SHP77 (cell line): ENCODE measurements at regions not wholly inside any gene's neighbourhood (a gene's known extent, or its start where the extent isn't known, plus 50 kb on each side); places are given as distances from the start of the nearest gene placed in this dataset.

Source experiments
- DNase-seq, 2 experiments: peaks; one replicate each; lab custom pipeline; 2025; lab: John Stamatoyannopoulos, UW

DNA sequence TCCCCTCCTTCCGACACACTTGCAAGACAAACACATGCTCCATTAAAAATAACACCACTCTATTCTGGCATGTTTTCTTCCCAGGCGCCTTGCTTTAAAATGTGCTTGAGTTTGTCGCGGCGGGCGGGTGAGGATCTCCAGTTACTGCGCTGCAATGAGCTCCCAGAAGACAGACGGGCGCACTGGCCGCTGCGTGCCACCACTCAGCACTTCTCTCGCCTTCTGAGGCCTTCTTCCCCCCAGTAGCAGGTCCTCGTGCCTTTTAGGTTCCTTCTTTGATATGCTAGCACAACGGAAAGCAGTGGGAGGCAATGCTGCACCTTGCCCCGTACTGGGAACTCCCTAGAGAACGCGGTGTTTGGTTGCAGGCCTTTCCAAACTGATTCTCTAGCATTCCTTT is 279.5 kb upstream of the NR5A2 start:
- DNase-seq: no peak

DNA sequence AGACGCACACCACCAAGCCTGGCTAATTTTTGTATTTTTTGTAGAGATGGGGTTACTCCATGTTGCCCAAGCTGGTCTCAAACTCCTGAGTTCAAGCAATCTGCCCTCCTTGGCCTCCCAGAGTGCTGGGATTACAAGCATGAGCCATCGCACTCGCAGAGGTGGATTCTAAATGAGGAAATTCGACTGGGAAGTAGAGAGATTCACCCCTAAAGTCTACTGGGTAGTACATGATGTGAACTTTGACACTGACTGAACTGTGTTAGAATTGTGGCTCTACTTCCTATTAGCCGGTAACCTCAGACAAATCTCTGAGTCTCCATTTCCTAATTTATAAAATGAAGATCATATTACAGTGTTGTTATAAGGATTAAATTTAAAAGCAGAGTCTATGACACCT is 276.0 kb upstream of the NR5A2 start:
- no peak for DNase-seq

GRCh38 chr1:199751962-199752687 is 275.4 kb upstream of the NR5A2 start:
- no peak for DNase-seq

DNA sequence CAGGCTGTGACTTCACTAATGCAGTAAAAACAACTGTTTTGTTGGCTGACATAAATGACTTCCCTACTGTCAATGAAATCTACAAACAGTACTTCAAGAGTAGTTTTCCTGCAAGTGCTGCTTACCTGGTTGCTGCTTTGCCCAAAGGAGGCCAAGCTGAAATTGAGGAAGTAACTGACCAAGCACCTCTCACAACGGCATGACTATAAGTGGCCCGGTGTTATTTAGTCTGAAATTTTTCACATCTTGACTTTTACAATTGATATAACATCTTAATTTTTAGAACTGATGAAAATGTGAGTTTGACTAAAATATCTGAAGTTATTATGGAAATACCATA is 274.9 kb upstream of the NR5A2 start:
- DNase-seq: no peak

GRCh38 chr1:199753513-199753912 is 274.0 kb upstream of the NR5A2 start:
- DNase-seq: no peak

DNA sequence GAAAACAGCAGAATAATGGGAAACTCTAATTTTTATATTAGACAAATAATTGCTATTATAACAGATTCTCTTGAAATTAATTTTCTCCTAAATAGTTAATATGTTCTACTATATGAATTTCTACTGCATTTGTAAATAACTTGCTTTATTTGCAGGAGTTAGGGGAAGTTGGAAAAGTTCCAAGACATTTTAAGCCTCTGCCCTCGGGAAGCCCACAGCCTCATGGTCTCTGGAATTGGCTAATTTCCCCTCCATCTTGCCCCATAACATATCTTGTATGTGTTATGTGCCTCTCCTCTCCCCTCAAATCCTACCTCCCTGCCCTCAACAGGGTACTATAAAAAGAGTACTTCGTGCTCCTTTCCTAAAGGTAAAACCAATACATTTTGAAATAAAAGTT is 271.4 kb upstream of the NR5A2 start:
- no peak for DNase-seq

GRCh38 chr1:199758626-199759255 is 268.8 kb upstream of the NR5A2 start:
- DNase-seq: no peak

- no peak for DNase-seq
Measured at GRCh38 chr1:199759268-199759730, 268.2 kb upstream of the NR5A2 start.

DNA sequence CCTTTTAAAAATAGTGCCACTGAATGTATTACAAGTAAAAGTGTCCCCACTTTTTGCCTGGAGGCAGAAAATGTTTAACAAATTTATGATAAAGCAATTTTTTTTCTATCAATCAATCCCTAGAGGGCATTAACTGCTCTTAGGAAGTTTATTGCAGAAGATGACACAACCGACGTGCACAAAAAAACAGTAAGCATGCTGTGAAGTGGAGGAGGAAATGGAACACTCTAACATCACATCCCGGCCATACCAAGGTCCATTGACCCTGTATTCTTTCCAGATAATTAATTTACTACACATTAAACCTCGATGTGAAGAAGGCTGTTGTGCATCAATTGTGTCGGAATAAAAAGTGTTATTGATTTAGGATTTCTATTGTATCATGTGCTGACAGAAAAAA is 264.9 kb upstream of the NR5A2 start:
- DNase-seq: no peak

DNA sequence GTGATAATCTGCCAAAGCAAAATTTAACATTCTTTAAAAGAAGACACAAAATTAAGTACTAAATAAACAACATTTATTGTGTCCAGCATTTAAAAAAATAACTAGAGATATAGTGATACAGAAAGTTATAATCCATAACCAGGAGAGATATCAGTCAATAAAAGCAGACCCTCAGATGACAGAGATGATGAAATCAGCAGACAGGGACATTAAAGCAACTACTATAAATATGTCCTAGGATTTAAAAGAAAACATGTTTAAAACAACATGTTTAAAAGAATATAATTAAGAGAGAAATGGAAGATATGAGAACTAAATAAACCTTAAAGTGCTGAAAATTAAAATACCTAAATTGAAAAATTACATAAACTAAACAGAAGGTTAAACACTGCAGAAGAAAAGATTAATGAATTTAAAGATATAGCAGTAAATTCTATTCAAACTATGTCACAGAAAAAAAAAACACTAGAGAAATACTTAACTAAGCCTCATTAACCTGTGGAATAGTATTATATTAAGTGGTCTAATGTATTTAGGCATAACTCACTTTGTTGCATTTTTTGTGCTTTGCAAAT is 261.2 kb upstream of the NR5A2 start:
- no peak for DNase-seq

GRCh38 chr1:199767700-199768099 is 259.8 kb upstream of the NR5A2 start:
- no peak for DNase-seq

DNA sequence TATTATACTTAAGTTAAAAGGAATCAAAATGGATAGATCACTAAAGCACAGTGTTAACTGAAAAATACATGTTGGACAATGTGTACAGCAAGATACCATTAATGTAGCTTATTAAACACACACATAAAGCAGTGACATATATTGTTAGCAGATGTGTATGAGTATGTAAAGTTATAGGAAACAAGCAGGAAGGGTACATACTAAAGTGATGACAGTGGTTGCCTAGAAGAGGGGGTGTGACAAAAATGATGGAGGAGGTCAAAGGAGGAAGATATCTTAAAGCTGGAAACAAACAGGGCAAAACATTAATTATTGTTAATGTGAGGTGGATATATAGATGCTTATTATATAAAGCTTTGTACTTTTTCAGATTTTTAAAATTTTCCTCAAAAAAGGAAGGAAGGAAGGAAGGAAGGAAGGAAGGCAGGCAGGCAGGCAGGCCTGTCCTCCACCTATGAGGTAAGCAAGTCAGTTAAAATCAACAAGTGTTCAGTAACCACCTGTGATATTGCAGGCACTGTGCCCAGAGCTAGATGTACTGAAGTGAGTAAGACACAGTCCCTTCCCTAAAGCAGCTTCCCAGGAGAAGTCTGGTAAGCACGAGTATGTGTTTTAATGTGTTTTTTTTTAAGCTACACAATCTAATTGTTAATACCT is 252.9 kb upstream of the NR5A2 start:
- peak; percentile 7 to 56 for DNase-seq

GRCh38 chr1:199776768-199777497 is 250.6 kb upstream of the NR5A2 start:
- no peak for DNase-seq

DNA sequence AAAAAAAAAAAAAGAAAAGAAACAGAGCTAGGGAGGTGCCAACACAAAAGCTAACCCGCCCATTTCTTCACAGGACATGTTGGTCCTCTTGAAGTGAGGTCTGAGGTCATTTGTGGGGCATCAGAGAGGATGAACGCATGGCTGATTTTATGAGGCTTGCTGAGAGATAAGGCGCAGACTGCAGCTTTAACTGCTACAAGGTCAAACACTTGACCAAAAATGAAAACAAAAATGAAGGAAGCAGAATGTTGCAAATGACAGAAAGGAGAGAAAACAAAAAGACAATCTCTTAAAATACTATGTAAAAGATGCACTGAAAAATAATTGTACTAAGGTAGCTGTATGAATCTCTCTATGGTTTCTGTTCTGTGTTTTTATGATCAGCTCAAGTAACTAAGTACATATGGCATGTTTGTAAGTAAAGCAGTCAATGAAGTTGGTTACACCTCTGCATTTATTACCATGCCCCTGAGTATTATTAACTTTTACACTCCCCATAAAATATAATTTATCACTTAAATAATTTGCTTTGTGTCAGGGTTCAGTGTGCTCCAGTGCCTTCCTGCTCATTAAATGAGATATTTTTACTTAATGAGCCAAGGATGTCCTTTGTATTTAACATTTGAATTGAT is 249.1 kb upstream of the NR5A2 start:
- peak in 1 of 2 experiments; percentile 5 for DNase-seq

DNA sequence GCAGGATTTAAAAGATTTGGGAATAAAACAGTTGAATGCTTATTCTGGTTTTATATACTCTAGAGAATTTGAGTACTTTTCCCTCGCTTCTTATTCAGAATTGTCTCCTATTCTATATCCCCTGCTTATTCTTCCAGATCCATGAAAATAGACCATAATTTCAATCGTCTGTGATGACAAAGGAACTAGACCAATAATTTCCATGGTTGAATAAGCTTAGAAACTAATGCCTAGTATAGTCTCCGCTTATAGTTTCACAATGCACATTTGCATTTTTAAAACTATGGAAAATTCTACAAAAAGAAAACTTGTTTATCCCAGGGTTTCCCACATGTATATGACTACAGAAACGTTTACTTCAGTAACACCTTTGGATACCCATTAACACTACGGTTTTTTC is 247.4 kb upstream of the NR5A2 start:
- no peak for DNase-seq

- no peak for DNase-seq
Measured at GRCh38 chr1:199780948-199781670, 246.4 kb upstream of the NR5A2 start.

DNA sequence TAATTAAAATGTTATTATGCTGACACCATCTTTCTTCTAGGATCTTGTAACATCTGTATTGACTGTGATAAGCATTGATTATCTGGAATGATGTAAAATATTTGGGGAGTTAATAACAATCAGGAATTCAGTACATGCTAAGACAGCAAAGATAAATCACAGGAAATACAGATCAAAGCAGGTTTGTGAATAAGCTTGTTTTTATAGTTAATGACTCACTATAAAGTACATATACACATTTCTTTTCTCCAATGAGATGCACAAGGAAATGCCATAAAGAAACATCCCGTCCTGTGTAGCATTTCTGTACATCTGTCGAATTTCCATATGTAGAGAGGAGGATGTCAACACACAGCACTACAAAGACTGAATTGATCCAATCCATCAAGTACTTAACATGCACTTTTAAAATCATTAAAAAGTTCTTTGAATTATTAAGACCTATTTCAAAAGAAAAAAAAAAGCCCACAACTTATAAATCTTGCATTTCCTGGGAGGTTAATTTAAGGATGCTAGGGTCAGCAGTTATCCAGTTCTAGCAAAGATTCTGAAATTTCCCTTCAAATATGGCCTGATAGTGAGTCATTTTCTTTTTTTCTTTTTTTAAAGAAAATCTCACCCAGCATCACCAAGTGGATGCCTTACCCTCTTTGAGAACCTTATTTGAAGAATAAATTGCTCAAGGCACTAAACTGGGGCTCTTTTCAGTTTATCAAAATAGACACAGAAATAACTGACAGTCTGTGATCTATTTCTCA is 243.2 kb upstream of the NR5A2 start:
- no peak for DNase-seq

DNA sequence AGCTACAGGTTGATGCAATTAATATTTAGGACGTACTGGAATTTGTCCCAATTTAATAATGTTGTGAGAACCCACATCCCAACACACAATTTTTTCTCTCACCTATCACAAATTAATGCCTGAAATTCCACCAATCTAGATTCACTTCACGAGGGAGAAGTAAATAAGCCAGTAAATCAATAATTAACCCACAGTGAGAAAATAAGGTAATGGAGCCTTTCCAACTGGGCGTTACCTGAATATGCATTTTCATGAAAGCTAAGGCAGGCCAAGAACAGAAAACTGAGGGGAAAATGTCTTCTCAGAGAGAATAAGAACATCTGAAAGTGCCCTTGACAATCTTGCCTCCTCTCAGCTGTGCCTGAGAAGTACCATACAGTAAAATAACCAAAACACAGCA is 240.8 kb upstream of the NR5A2 start:
- no peak for DNase-seq

GRCh38 chr1:199789141-199789540 is 238.4 kb upstream of the NR5A2 start:
- no peak for DNase-seq

- no peak for DNase-seq
Measured at GRCh38 chr1:199791495-199791894, 236.0 kb upstream of the NR5A2 start.
